AG20443 (cell line): ENCODE measurements at regions not wholly inside any gene's neighbourhood (a gene's known extent, or its start where the extent isn't known, plus 50 kb on each side); places are given as distances from the start of the nearest gene placed in this dataset.
"Not testable (repeated sequence)": the region's sequence is repeated elsewhere in the genome, so short reads cannot be mapped to it uniquely, and the experiment has no call there.

Experiments used
- DNase-seq: peaks from one replicate; pipeline ENCODE4 v3.0.0; 2012; ENCODE audit warnings: low spot score, mixed read lengths

DNA sequence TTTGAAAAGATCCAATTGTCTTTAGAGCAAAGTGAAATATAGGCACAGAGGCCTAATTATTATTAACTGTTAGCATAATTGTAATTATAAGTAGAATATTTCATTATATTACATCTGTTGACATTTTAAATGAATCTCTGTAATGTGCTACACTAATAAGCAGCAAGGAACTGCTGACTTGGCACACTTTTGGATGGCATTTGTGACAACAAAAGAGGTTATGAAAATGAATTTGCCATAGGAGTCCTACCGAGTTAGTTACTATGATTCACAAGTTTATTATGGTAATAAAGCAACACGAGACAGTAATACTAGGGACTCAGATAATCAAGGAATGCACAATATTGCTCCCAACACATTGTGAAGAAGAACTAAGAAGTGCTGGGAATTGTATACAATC lies 213.8 kb upstream of the PCDH9 start:
- DNase-seq: no peak

DNA sequence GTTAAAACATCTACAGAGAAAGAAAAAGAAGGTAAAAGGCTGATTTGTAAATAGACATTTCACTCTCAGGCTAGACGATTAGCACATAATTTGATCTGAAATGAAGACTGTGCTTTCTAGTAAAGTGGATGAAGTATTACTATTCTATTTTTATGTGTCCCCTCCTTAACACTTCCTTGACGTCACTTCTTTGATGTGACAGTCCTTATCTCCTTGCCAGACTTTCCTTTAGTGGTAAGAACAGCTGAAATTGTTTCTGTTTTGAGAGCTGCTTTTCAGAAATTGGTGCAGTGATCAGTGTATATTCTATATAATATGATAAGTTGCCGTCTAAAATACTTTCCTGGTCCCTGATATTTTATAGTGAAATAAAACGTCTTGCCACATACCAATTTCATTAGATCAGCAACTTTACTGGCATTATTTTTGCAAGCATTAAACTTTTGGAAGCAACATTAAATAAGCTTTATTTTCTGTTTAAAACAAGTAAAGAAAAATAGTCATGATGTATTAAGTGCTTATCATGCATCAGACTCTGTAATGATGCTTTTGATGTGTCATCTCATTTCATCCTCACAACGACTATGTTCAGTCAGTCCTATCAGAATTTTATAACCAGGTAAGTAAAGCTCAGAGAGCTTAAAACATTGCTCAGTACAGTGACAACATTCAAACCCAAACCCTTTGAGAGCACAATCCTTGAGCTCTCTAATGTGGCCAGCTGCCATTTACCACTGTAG lies 210.3 kb upstream of the PCDH9 start:
- no peak for DNase-seq

DNA sequence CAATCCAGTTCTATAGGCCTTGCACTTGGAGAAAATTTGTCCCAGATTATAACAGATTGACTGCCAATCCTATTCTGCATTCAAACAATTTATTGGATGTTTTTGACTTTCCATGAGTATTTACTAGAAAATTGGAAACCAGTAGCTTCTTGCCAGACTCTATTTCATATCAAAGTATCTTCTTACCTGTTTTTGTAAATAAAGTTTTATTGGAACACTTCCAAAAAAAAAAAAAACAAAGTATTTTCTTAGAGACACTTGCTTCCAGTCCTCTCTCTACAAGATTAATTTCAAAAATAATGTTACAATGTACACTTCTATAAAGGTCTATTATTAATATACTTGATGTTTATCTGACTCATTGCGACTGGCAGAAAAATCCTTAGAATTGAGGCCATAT lies 209.2 kb upstream of the PCDH9 start:
- no peak for DNase-seq

DNA sequence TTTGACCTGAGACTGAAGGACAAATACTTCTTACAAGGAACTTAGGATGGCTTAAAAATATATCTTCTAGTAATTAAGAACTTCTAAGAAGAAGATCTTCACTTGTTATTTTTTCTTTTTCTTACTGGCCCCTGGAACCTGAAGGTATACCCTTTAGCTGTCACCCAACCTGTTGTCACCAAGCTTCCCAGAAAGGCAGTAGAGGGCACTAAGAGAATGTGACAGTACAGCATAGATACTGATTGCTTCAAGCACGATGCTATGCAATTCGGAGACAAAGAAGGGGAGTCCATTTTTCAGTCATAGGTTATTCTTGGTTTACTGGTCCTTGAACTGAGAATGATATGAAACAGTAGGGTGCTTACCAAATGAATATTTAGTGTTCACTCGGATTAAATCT lies 208.3 kb upstream of the PCDH9 start:
- no peak for DNase-seq

DNA sequence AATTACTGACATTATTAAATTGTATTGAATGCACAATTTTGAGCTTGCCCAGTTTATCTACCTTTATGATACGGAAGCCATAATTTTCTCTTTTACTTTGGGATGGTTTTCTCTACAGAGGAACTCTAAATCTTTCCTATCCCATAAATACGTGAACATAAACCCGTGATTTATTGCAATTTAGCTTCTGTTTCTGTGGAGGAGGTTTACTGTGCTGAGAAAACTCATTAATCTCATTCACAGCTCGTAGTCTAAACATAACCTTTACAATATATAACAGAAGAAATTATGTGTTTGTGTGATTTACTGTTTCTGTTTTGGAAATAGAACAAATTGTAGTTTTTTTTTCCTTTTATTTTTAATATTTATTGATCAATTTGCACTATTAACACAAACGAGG lies 207.1 kb upstream of the PCDH9 start:
- no peak for DNase-seq

DNA sequence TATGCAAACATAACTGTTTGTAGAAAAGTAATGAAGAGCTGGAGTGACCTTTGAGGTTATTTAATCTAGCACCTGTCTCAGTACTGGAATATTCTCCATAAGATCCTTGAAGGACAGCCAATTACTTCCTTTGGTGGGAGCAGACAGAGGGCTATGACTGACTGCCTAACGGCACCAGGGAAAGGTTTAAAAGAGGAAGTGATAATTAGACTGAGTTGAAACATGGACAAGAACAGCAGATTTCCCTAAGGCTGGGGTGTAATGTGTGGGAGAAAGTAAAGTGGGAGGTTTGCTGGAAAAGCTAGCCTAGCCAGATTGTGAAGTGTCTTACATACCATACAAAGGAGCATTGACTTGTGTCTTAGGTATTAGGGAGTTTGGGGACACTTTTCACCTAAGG lies 191.3 kb upstream of the PCDH9 start:
- DNase-seq: no peak

DNA sequence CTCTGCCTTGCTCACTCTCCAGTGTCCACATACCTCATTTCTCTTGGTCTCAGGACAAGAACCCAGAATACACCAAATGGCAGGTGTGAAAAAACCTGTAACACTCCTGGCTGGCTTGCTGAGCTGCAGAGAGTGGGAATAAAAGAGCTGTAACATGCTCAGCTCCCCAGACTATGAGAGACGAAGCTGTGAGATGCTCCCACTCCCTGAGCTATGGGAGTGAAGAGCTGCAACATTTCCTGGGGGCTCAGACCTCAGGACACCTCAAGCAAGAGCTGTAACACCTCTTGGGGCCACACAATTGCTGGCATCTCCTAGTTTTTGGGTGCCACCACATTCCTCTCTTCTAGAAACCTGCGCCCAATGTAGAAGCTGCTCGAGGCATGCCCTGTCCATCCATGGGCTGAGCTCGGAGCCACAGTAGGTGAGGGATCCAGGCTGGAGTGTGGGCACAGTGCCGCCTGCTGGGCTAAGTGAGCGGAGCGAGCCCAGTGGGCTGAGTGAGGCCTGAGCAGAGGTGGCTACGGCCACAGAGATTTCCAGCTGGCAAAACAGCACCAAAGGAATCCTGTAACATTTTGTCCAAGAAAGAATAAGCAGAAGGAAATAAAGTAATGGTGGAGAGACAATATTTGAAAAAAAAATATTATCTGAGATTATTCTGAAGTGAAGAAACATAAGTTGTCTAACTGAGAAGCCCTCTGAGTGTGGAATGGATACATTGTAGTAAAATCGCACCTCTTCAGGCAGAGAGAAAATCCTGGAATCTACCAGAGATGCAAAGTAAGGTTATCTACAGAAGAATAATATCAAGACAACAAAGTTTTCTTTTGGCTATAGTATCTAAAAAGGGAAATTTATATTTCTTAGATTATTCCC lies 186.2 kb upstream of the PCDH9 start:
- DNase-seq: peak; percentile 67

DNA sequence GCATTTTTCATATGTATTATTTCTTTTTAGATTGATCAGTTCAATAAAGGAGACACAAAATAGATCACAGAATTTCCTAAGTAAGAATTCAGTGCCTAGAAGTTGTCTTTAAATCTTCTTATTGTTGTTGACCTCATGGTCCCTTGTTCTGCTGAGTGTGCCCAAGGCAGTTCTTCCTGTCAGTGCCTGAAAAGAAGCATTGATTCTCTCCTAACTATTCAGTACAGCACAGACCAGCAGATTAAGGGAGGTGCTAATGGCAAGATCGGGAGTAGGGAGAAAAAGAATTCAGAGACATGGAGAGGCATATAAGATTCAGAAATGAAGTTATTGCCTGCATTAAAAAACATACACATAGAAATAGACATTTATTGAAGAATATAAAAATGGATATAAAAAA lies 180.5 kb upstream of the PCDH9 start:
- DNase-seq: no peak

DNA sequence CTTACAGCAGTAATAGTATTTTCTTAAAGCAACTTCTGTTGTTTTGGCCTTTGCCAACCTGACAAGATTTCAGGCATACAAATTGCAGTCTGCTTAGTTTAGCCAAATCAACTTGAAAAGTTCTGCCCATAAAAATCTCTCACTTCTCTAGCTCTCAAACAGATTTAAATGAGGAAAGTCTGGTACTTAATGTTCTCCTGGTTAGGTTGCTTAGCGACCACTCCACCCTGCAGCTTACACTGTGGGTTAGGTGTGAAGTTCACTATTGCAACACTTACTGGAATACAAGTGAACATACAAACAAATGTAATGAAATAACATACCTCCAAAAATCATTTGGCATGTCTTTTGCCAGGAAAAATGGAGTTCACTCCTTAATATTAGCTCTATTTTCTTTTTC lies 178.7 kb upstream of the PCDH9 start:
- no peak for DNase-seq

DNA sequence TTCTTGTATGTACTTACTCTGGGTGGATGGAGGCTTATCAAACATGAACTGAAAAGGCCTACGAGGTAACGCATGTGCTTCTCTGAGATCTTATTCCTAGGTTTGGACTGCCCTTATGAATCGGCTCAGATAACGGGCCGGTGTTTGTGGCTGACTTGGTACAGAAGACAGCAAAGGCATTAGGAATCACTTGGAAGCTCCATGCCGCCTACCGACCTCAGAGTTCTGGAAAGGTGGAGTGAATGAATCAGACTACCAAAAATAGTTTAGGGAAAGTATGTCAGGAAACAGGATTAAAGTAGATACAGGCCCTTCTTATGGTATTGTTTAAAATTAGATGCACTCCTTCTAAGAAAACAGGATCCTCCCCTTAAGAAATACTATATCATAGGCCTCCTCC lies 172.4 kb upstream of the PCDH9 start:
- no peak for DNase-seq

DNA sequence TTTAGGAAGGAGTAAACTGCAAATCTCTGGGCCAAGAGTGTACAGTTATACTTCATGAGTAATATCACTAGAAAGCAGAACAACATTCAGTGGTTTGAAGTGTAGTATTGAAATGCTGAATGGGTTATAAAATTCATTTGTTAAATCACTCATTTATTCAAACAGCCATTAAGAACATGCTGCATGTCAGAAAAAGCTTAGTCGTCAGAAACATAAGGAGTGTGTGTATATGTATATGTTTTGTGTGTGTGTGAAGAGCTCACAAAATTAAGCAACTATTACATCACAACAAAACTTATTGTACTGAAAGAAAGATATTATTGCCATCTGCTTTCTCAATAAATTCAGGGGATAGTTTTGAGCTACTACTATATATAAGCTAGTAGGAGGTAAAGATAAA lies 165.4 kb upstream of the PCDH9 start:
- DNase-seq: no peak

DNA sequence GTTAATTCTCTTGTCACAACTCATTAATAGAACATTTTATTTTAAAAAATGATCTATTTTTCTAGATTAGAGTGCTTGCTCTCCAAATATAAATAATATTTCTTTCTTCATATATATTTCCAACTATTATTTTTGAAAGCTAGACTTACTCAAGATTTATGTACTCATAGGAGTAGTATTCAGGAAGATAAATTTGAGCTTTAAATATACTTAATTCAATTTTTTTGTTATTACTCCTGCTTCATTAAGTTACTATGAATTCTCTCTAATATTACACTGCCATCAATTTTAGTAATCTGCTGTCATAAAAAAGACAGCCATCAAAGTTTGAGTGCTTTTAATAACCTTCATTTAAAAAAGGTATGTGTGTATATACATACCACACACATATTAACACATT lies 161.9 kb upstream of the PCDH9 start:
- DNase-seq: no peak

DNA sequence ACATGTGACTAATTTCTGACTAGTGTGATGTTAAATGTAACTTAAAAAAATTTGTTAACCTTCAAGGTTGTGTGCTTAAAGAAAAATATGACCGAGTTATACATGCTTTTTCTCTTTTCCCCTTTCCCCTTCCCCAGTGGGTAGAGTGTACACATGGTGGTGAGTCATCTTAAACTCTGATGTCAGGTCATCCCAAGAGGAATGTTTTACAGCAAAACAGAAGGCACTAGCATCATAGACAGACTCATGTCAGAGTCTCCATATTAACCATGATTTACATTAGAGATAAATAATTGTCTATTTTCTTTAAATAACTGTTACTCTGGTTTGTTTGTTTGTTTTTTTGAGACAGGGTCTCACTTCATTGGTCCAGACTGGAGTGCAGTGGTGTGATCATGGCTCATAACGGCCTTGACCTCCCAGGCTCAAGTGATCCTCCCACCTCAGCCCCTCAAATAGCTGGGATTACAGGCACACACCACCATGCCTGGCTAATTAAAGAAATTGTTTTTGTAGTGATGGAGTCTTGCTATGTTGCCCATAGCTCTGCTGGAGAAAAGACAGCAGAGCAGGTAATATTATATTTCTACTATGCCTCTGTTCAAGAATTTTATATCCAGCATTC lies 160.4 kb upstream of the PCDH9 start:
- no peak for DNase-seq

DNA sequence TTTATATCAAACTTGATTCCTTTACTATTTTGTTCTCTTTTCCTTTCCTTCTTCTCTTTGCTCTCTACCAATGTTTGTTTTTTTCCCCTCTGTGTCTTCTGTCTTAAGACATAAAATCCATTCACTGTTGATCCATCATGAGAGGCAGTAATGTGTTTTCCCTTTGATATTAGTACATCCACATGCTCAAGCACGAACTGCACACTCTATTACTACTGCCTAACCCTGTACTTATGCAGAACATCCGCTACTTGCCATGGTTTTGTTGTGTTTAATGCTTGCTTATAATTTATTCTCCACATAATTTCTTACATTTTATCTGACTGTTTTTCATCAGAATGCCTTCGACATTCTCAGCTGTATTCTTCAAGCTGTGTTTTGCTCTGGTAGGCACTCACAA lies 159.0 kb upstream of the PCDH9 start:
- no peak for DNase-seq

DNA sequence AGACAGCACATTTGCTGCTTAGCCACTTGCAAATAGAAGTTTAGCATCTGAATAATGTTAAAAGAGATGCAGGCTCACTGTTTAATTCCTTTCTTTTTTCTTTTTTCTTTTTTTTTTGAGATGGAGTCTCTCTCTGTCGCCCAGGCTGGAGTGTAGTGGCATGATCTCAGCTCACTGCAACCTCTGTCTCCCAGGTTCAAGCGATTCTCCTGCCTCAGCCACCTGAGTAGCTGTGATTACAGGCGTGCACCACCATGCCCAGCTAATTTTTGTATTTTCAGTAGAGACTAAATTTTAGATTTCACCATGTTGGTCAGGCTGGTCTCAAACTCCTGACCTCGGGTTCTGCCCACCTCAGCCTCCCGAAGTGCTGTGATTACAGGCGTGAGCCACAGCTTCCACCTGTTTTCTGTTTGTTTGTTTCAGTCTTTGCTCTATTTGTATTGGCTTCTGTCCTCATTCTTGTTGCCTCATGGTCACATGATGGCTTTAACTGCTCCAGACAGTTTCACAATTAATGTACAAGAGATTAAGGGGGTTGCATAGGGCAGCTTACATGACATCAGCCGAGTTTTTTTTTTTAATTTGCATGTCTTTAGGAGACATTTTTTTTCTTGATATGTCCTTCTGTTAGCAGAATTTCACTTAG lies 153.1 kb upstream of the PCDH9 start:
- DNase-seq: not testable (repeated sequence)

DNA sequence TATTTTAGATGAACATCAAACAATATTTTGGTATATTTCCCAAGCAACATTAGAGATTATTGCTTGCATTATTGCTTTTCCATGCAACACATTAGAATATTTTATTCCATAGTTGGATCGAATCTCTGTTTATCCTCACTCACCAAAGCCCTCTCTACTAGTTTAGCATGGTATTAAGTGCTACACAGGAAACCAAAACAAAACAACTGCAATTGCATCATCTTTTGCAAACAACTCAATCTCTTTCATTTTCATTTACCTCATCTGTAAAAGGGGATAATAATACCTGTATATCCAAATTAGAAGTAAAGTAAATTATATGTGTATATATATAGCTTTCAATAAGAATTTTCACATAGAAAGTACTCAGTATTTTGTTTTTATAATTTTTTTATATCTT lies 147.8 kb upstream of the PCDH9 start:
- no peak for DNase-seq

DNA sequence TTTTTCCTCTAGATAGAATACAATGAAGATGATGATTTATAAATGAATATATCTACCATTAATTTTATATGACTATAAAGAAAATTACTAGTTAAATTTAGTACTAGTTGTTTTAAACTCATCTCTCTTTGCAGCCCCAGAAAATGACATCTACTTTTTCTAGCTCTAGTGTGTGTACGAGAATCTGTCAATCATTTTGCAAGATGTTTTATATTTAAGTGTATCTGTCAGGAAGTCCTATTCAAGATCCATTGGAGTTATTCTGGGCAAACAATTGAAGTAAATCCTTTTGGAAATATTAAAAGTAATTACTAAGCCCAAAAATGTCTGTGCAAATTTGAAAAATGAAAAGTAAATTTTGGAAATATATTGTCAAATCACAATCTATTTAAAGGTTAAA lies 144.3 kb upstream of the PCDH9 start:
- no peak for DNase-seq

DNA sequence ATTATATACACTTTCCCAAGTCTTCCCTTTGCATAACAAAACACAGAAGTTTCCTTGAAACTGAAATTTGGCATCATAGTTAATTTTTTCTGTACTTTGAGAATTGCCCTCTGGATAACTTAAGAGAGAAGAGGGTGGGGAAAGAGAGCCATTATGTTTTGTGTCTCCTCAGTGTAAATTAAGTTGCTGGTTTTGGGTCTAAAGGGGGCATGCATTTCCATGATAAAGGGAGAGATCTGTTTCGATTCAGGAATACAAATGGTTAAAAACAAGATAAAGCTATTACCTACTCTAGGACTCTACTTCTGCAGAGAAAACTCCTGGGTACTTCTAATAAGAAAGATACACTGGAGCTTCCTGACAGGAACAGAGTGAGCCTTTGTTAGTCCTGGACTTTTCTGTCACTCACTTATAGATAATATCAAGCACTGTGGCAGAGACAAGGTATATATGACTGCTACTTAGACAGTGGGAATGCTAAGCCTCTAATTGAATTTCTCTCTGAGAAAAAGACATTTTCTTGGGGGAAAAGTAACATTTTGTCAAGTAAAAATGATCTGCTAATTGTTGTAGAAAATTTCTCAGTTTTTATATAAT lies 142.8 kb upstream of the PCDH9 start:
- no peak for DNase-seq

DNA sequence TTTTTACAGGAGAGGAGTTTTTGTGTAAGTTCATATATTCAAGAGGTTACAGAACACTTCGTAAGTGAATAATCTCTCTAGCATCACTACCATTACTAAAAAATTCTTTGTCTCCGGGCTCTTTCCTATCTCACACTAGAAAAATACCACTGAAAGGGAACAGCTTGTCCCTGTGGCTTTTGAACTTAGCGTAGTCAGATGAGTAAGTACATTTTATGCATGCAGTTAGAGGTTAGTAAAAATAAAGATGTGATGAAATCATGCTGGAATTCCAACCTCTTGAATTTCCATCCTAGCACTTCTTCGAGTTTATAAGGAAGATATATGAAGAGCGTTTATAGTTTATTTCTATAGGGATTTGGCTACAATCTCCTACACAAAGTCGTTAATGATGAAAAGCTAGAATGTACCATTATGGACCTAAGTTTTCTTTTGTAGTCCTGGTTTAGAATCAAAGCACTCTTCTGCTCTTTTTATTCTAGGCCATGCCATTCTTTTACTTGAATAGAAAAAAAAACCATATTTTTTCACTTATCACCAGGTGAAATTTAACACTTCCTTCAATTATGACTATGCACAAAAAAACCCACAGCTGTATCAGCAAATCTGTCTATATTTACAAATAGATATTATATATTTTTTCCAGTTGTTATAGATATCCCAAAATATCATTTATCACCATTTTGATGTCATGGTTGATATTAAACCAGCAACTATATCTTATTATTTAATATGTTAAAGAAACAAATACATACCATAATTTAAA lies 139.9 kb upstream of the PCDH9 start:
- DNase-seq: peak; percentile 13

DNA sequence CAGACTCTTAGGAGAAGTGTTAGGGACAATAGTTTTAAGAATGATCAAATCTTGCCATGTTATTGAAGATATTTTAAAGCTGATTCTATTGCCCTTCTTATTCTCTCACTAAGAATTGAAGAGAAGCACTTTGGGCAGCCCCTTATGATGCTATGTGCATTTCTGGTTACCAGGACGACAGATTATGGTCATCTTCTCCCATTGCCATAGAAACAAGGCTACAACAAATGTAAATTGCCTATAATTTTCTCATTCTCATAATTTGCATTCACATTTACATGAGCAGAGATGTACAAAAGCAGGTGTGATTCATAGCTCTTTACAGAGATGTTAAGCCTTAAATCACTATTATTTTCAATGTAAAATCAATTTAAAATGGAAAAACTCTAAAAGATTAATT lies 137.3 kb upstream of the PCDH9 start:
- no peak for DNase-seq

DNA sequence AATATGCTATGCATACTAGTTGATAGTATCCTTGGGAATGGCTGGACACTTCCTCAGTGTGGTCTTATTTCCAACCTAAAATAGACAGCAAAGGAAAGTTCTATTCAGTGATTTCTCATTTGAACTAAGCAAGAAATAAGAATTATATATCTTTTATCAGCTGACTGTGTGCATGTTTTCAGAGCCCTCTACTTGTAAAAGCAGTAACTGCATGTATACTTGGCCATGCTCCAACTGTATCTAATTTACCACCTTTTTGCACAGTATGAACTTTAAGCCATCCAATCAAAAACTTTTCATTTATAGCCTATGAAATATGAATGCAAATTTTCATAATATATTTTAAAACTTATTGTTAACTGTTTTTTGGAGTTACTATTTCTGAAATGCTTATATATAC lies 136.4 kb upstream of the PCDH9 start:
- no peak for DNase-seq
